Calu3 (cell line): ENCODE measurements at regions not wholly inside any gene's neighbourhood (a gene's known extent, or its start where the extent isn't known, plus 50 kb on each side); places are given as distances from the start of the nearest gene placed in this dataset.

Experiments used
- BruUV-seq: library from RNA; stranded (reverse); fragments of 400-500 nt; replicated peaks from 2 replicates; lab custom pipeline; 2021; lab: Mats Ljungman, UMichigan
- CTCF ChIA-PET: fragments of 300-600 bp; sonication (Branson Sonifier 250); formaldehyde crosslinking; loops from one replicate; lab custom pipeline; 2022; ENCODE audit warnings: antibody characterized with exemption; lab: Charles Lee
- DNase-seq: peaks from one replicate; pipeline ENCODE4 v3.0.0; 2022
- H3K27ac Mint-ChIP-seq: one replicate; pipeline ENCODE4 v1.8.0; 2022; ENCODE audit warnings: mixed read lengths; ENCODE audit not compliant: unreplicated experiment
- H3K27me3 Mint-ChIP-seq: one replicate; pipeline ENCODE4 v1.8.0; 2022; ENCODE audit warnings: mixed read lengths; ENCODE audit not compliant: unreplicated experiment
- H3K36me3 Mint-ChIP-seq: one replicate; pipeline ENCODE4 v1.8.0; 2022; ENCODE audit warnings: mild to moderate bottlenecking, moderate library complexity, mixed read lengths; ENCODE audit not compliant: insufficient read depth, unreplicated experiment
- H3K4me1 Mint-ChIP-seq: one replicate; pipeline ENCODE4 v1.8.0; 2022; ENCODE audit warnings: mild to moderate bottlenecking, low read depth, mixed read lengths; ENCODE audit not compliant: unreplicated experiment
- H3K4me3 Mint-ChIP-seq: one replicate; pipeline ENCODE4 v1.8.0; 2022; ENCODE audit warnings: mild to moderate bottlenecking, low read depth, moderate library complexity, mixed read lengths; ENCODE audit not compliant: unreplicated experiment
- H3K9me3 Mint-ChIP-seq: one replicate; pipeline ENCODE4 v1.8.0; 2022; ENCODE audit warnings: low read depth, mixed read lengths; ENCODE audit not compliant: unreplicated experiment
- intact Hi-C: fragments of 100-400 bp; cut with micrococcal nuclease; formaldehyde crosslinking; loops from one replicate; pipeline ENCODE4 v1.10.0; 2022; ENCODE audit not compliant: unreplicated experiment
- TF ChIP-seq, protein P1 (sequence below): fragments of 200-600 bp; IDR thresholded peaks from one replicate; pipeline ENCODE4 v1.8.0; 2022; ENCODE audit warnings: antibody characterized with exemption; ENCODE audit not compliant: unreplicated experiment

DNA sequence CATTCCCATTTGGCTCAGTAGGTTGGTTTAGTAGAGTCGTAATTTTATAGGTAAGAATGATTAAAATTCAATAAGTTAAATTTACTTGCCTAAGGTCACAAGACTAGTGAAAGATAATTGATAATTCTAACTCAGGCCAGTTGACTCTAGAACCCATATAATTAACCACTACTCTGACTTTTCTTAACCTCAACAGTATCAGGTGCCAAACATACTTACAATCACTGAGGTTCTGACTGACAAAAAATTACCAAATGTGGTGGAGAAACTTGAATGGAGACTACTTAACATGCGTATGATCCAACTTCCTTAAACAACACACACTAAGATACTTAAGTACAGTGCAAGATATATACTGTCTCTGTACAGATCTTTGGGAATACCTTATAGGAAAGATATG is 667.3 kb upstream of the SORCS1 start:
- no peak for DNase-seq
- Mint-ChIP-seq H3K4me1 (no peaks in the 10 kb centered on the region), H3K27me3 (no peaks in the 10 kb centered on the region), H3K36me3 (no peaks in the 10 kb centered on the region), H3K27ac (no peak overlapping the region), H3K4me3 (no peak overlapping the region), H3K9me3 (peaks cover 3% of the 10 kb centered on the region)
- TF ChIP-seq, protein P1, sequence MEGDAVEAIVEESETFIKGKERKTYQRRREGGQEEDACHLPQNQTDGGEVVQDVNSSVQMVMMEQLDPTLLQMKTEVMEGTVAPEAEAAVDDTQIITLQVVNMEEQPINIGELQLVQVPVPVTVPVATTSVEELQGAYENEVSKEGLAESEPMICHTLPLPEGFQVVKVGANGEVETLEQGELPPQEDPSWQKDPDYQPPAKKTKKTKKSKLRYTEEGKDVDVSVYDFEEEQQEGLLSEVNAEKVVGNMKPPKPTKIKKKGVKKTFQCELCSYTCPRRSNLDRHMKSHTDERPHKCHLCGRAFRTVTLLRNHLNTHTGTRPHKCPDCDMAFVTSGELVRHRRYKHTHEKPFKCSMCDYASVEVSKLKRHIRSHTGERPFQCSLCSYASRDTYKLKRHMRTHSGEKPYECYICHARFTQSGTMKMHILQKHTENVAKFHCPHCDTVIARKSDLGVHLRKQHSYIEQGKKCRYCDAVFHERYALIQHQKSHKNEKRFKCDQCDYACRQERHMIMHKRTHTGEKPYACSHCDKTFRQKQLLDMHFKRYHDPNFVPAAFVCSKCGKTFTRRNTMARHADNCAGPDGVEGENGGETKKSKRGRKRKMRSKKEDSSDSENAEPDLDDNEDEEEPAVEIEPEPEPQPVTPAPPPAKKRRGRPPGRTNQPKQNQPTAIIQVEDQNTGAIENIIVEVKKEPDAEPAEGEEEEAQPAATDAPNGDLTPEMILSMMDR = no peak
- intact Hi-C loops = no loop called here
- no TSS peak for BruUV-seq
- CTCF ChIA-PET = no interaction called here

DNA sequence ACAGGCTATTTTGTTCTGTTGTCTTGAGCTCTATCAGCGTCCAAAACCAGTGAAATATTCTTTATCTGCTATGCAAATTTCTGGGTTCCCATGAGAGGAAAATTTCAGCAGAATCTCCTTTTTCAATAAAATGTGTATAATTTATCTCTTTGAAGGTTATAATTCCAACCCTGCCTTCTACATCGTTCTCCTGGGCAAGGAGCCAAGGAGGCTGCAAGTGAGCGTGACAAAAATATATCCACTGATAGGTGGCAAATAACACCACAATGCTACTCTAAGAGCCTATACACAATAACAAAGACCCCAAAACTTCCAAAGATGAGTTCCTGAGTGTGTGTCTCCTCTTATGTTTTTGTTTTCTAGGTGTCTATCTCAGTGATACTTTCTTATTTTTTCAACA is 664.7 kb upstream of the SORCS1 start:
- TF ChIP-seq, protein P1 = no peak
- Mint-ChIP-seq H3K27ac (no peak overlapping the region), H3K4me3 (no peak overlapping the region), H3K36me3 (no peaks in the 10 kb centered on the region), H3K9me3 (peaks cover 6% of the 10 kb centered on the region), H3K4me1 (no peaks in the 10 kb centered on the region), H3K27me3 (no peaks in the 10 kb centered on the region)
- CTCF ChIA-PET = no interaction called here
- intact Hi-C loops = no loop called here
- no peak for DNase-seq
- BruUV-seq = no TSS peak

DNA sequence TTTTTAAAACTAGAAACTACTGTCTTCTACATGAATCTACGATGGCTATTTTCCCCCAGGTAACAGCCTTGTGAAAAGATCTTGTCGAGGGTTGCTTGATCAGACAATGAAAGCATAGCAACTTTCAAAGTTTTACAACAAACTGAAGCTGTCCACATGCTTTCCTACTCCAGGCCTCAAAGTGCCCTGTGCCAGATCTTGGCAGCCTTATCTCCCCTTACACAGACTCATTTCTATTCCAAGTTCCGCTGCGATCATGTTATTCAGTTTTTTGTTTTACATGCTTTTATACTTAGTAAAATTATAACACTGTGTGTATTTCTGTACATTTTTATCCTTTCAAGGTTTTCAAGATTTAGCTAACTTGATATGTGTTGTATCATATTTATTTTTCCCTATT is 661.7 kb upstream of the SORCS1 start:
- CTCF ChIA-PET = no interaction called here
- no peak overlapping the region for H3K27ac Mint-ChIP-seq
- TF ChIP-seq, protein P1 = no peak
- no TSS peak for BruUV-seq
- no peaks in the 10 kb centered on the region for H3K36me3 Mint-ChIP-seq
- intact Hi-C loops = no loop called here
- no peak overlapping the region for H3K4me3 Mint-ChIP-seq
- H3K9me3 Mint-ChIP-seq = peaks cover 11% of the 10 kb centered on the region
- H3K4me1 Mint-ChIP-seq = no peaks in the 10 kb centered on the region
- no peaks in the 10 kb centered on the region for H3K27me3 Mint-ChIP-seq
- DNase-seq = no peak

DNA sequence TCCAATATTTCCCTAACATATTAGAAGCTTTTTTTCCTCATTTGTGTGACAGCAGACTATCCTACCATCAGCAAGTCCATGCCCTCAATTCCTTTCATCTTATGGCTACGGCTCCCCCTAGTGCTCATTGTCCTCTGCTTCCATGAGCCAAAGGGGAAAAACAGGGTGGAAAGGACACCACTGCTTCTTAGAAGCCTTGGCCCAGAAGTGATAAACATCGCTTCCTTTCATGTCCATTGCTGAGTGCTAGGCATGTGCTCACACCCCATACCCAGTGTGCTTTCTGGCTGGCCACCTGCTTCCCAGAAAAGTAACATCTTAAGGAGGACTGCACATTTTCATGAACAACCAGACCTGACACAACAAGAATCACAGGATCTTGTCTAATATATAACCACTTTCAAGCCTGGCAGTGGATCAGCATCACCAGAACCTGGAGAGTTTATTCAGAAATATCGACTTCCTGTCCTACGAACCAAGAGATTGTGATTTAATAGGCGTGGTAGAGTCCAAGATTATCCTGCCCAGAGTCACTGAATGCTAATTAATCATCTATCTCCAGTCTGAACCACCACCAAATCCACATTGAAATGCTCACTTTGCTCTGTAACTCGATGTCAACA is 650.5 kb upstream of the SORCS1 start:
- Mint-ChIP-seq H3K27me3 (no peaks in the 10 kb centered on the region), H3K27ac (no peak overlapping the region), H3K9me3 (peaks cover 4% of the 10 kb centered on the region), H3K36me3 (no peaks in the 10 kb centered on the region), H3K4me1 (peaks cover 8% of the 10 kb centered on the region), H3K4me3 (no peak overlapping the region)
- DNase-seq = peak; percentile 10
- no TSS peak for BruUV-seq
- TF ChIP-seq, protein P1 = peak; percentile 14
- CTCF ChIA-PET = no interaction called here
- intact Hi-C loops = loop anchor here (2.0 to 10.0 kb wide), 2 partner anchors 406 to 1110 kb away; no protein-coding TSS in a partner anchor
